Smooth muscle cell (in vitro differentiated cells): ENCODE measurements at regions not wholly inside any gene's neighbourhood (a gene's known extent, or its start where the extent isn't known, plus 50 kb on each side); places are given as distances from the start of the nearest gene placed in this dataset.

Source experiments
- DNase-seq: peaks from one replicate; lab custom pipeline; 2025; ENCODE audit not compliant: unreplicated experiment; lab: John Stamatoyannopoulos, UW
- H2AFZ ChIP-seq: fragments of 200-600 bp; sonication (generic); 2 replicates; pipeline ENCODE4 v1.6.0; 2016; ENCODE audit warnings: antibody characterized with exemption, low read depth, mild to moderate bottlenecking
- H3F3A ChIP-seq: fragments of 200-600 bp; sonication (generic); 2 replicates; pipeline ENCODE4 v1.6.0; 2017; ENCODE audit warnings: antibody characterized with exemption, low read depth
- H3K27ac ChIP-seq: fragments of 200-600 bp; sonication (generic); 2 replicates; pipeline ENCODE4 v1.5.1; 2016; ENCODE audit warnings: low read depth, mild to moderate bottlenecking
- H3K27me3 ChIP-seq: fragments of 200-600 bp; sonication (generic); 2 replicates; pipeline ENCODE4 v1.6.1; 2016; ENCODE audit warnings: low read depth, mild to moderate bottlenecking
- H3K36me3 ChIP-seq: fragments of 200-600 bp; sonication (generic); 2 replicates; pipeline ENCODE4 v1.5.1; 2016; ENCODE audit warnings: low read depth
- H3K4me1 ChIP-seq: fragments of 200-600 bp; sonication (generic); 2 replicates; pipeline ENCODE4 v1.5.1; 2016; ENCODE audit warnings: low read depth
- H3K4me2 ChIP-seq: fragments of 200-600 bp; sonication (generic); 2 replicates; pipeline ENCODE4 v1.6.0; 2016; ENCODE audit warnings: mild to moderate bottlenecking
- H3K4me3 ChIP-seq: fragments of 200-600 bp; sonication (generic); 2 replicates; pipeline ENCODE4 v1.5.1; 2016; ENCODE audit warnings: mild to moderate bottlenecking
- H3K79me2 ChIP-seq: fragments of 200-600 bp; sonication (generic); 2 replicates; pipeline ENCODE4 v1.6.0; 2016; ENCODE audit warnings: low read depth, mild to moderate bottlenecking
- H3K9ac ChIP-seq: fragments of 200-600 bp; sonication (generic); 2 replicates; pipeline ENCODE4 v1.6.0; 2016; ENCODE audit warnings: low read depth
- H3K9me3 ChIP-seq: fragments of 200-600 bp; sonication (generic); replicated peaks from 2 replicates; pipeline ENCODE4 v1.5.1; 2016; ENCODE audit warnings: low read depth
- H4K20me1 ChIP-seq: fragments of 200-600 bp; sonication (generic); 2 replicates; pipeline ENCODE4 v1.6.0; 2016; ENCODE audit warnings: low read depth
- WGBS: methylation state at CpG from one replicate; pipeline ENCODE4 v1.1.7; 2016; ENCODE audit warnings: low lambda C conversion rate; 5-methylcytosine and 5-hydroxymethylcytosine counted together
- TF ChIP-seq, protein P1 (sequence below): fragments of 200-600 bp; sonication (generic); IDR thresholded peaks from 2 replicates; pipeline ENCODE4 v1.5.1; 2017; ENCODE audit warnings: borderline replicate concordance, mild to moderate bottlenecking, antibody characterized with exemption; ENCODE audit not compliant: insufficient read depth, poor library complexity, severe bottlenecking

GRCh38 chr2:183610724-183611123, 486.5 kb downstream of the NUP35 start:
- Histone ChIP-seq H3K27ac (no peak overlapping the region), H3K36me3 (no peaks in the 10 kb centered on the region), H4K20me1 (no peaks in the 10 kb centered on the region), H3K9ac (no peak overlapping the region), H3K9me3 (no peaks in the 10 kb centered on the region), H3K4me1 (no peaks in the 10 kb centered on the region), H3K27me3 (no peaks in the 10 kb centered on the region), H3K4me3 (no peak overlapping the region), H3K79me2 (no peaks in the 10 kb centered on the region), H3K4me2 (no peak overlapping the region), H3F3A (no peaks in the 10 kb centered on the region), H2AFZ (no peak overlapping the region)
- WGBS: 76% methylated on average over 2 of the region's 2 CpGs
- no peak for DNase-seq
- TF ChIP-seq, protein P1, sequence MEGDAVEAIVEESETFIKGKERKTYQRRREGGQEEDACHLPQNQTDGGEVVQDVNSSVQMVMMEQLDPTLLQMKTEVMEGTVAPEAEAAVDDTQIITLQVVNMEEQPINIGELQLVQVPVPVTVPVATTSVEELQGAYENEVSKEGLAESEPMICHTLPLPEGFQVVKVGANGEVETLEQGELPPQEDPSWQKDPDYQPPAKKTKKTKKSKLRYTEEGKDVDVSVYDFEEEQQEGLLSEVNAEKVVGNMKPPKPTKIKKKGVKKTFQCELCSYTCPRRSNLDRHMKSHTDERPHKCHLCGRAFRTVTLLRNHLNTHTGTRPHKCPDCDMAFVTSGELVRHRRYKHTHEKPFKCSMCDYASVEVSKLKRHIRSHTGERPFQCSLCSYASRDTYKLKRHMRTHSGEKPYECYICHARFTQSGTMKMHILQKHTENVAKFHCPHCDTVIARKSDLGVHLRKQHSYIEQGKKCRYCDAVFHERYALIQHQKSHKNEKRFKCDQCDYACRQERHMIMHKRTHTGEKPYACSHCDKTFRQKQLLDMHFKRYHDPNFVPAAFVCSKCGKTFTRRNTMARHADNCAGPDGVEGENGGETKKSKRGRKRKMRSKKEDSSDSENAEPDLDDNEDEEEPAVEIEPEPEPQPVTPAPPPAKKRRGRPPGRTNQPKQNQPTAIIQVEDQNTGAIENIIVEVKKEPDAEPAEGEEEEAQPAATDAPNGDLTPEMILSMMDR: no peak

GRCh38 chr2:183614799-183615435, 490.7 kb downstream of the NUP35 start:
- DNase-seq: no peak
- no peaks in the 10 kb centered on the region for H3K36me3 ChIP-seq
- H3K9me3 ChIP-seq: no peaks in the 10 kb centered on the region
- WGBS: 76% methylated on average over 5 of the region's 5 CpGs
- H2AFZ ChIP-seq: no peak overlapping the region
- no peak overlapping the region for H3K4me3 ChIP-seq
- H3K27me3 ChIP-seq: no peaks in the 10 kb centered on the region
- no peaks in the 10 kb centered on the region for H4K20me1 ChIP-seq
- no peak overlapping the region for H3K4me2 ChIP-seq
- TF ChIP-seq, protein P1: no peak
- no peaks in the 10 kb centered on the region for H3F3A ChIP-seq
- H3K9ac ChIP-seq: no peak overlapping the region
- H3K27ac ChIP-seq: no peak overlapping the region
- no peaks in the 10 kb centered on the region for H3K79me2 ChIP-seq
- H3K4me1 ChIP-seq: no peaks in the 10 kb centered on the region

DNA sequence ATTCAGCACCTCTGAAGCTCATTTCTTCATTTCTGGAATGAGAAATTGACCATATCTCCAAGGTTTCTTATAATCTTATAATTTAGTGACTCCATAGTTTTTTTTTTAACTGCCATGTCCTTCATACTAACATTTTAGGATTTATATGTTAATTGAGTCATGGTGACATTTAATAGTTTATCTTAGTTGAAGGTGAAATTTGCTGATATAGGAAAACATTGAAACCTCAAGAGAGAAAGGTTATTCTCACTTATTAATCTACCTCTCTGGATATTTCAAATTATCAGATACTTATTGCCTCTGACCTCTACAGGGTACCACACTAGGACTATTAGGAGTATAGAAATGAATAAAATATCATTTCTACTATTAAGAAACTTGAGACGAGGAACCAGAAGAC, 499.0 kb downstream of the NUP35 start:
- H3K27me3 ChIP-seq: no peaks in the 10 kb centered on the region
- H3K36me3 ChIP-seq: no peaks in the 10 kb centered on the region
- no peak overlapping the region for H3K4me2 ChIP-seq
- no peaks in the 10 kb centered on the region for H3K79me2 ChIP-seq
- H3K27ac ChIP-seq: no peak overlapping the region
- no peak overlapping the region for H2AFZ ChIP-seq
- 94% methylated on average over 1 of the region's 1 CpG for WGBS
- no peak overlapping the region for H3K4me3 ChIP-seq
- H3F3A ChIP-seq: no peaks in the 10 kb centered on the region
- H3K9me3 ChIP-seq: no peaks in the 10 kb centered on the region
- H3K9ac ChIP-seq: no peak overlapping the region
- H4K20me1 ChIP-seq: no peaks in the 10 kb centered on the region
- H3K4me1 ChIP-seq: no peaks in the 10 kb centered on the region
- TF ChIP-seq, protein P1: no peak
- DNase-seq: no peak

DNA sequence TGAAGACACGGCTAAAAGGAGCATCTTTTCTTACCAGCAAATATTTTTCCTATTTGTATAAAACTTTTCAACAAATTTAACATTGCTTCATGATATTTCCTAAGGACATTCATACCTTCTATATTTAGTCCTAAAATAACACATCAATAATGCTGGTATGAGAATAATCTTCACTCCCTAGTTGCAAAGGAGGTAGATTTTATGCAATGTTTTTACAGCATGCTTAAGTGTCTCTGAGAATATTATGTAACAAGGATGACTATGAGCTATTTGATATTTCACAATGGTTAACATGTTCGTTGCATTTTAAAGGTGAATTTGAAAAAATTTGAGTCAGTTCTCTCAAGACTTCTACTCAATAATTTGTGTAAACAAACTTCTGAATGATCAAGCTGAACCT, 506.7 kb downstream of the NUP35 start:
- TF ChIP-seq, protein P1: no peak
- Histone ChIP-seq H3K4me2 (no peak overlapping the region), H3K27me3 (no peaks in the 10 kb centered on the region), H3K4me1 (no peaks in the 10 kb centered on the region), H3K9ac (no peak overlapping the region), H2AFZ (no peak overlapping the region), H3K9me3 (no peaks in the 10 kb centered on the region), H4K20me1 (no peaks in the 10 kb centered on the region), H3F3A (no peaks in the 10 kb centered on the region), H3K36me3 (no peaks in the 10 kb centered on the region), H3K4me3 (no peak overlapping the region), H3K79me2 (no peaks in the 10 kb centered on the region), H3K27ac (no peak overlapping the region)
- no peak for DNase-seq
- 79% methylated on average over 2 of the region's 2 CpGs for WGBS
